Kidney tubule cell (primary cell): ENCODE measurements at regions not wholly inside any gene's neighbourhood (a gene's known extent, or its start where the extent isn't known, plus 50 kb on each side); places are given as distances from the start of the nearest gene placed in this dataset.

Source experiments
- DNase-seq: peaks from one replicate; pipeline ENCODE4 v3.0.0-alpha.2; 2018; ENCODE audit warnings: low spot score

GRCh38 chr2:180208841-180209240 lies 201.7 kb upstream of the CWC22 start:
- DNase-seq: peak; percentile 47

GRCh38 chr2:180205621-180206235 lies 198.6 kb upstream of the CWC22 start:
- DNase-seq: no peak

- DNase-seq: peak; percentile 57
Measured at GRCh38 chr2:180203972-180204371, 196.9 kb upstream of the CWC22 start.

- DNase-seq: no peak
Measured at GRCh38 chr2:180202467-180202951, 195.4 kb upstream of the CWC22 start.

GRCh38 chr2:180196419-180196977 lies 189.4 kb upstream of the CWC22 start:
- DNase-seq: peak; percentile 27

GRCh38 chr2:180195847-180196246 lies 188.8 kb upstream of the CWC22 start:
- DNase-seq: no peak

- DNase-seq: no peak
Measured at GRCh38 chr2:180191432-180192124, 184.5 kb upstream of the CWC22 start.

GRCh38 chr2:180190851-180191250 lies 183.8 kb upstream of the CWC22 start:
- no peak for DNase-seq

- no peak for DNase-seq
Measured at GRCh38 chr2:180187611-180188010, 180.5 kb upstream of the CWC22 start.

- peak; percentile 44 for DNase-seq
Measured at GRCh38 chr2:180184506-180184905, 177.4 kb upstream of the CWC22 start.

- no peak for DNase-seq
Measured at GRCh38 chr2:180180511-180180910, 173.4 kb upstream of the CWC22 start.

- no peak for DNase-seq
Measured at GRCh38 chr2:180177534-180177933, 170.4 kb upstream of the CWC22 start.

GRCh38 chr2:180175736-180176135 lies 168.6 kb upstream of the CWC22 start:
- DNase-seq: no peak

- no peak for DNase-seq
Measured at GRCh38 chr2:180174580-180174979, 167.5 kb upstream of the CWC22 start.

- DNase-seq: no peak
Measured at GRCh38 chr2:180169474-180169873, 162.4 kb upstream of the CWC22 start.

GRCh38 chr2:180161415-180161814 lies 154.3 kb upstream of the CWC22 start:
- no peak for DNase-seq

GRCh38 chr2:180159921-180160320 lies 152.8 kb upstream of the CWC22 start:
- no peak for DNase-seq

GRCh38 chr2:180158961-180159360 lies 151.9 kb upstream of the CWC22 start:
- DNase-seq: no peak

- no peak for DNase-seq
Measured at GRCh38 chr2:180156651-180157050, 149.6 kb upstream of the CWC22 start.

- no peak for DNase-seq
Measured at GRCh38 chr2:180150606-180151005, 143.5 kb upstream of the CWC22 start.

- DNase-seq: no peak
Measured at GRCh38 chr2:180146541-180146940, 139.4 kb upstream of the CWC22 start.

- DNase-seq: no peak
Measured at GRCh38 chr2:180146114-180146513, 139.0 kb upstream of the CWC22 start.

- no peak for DNase-seq
Measured at GRCh38 chr2:180145163-180145562, 138.1 kb upstream of the CWC22 start.
